D721Med (cell line): ENCODE measurements at regions not wholly inside any gene's neighbourhood (a gene's known extent, or its start where the extent isn't known, plus 50 kb on each side); places are given as distances from the start of the nearest gene placed in this dataset.

Experiments
- DNase-seq: peaks from one replicate; pipeline ENCODE4 v3.0.0; 2011; ENCODE audit warnings: low spot score; ENCODE audit not compliant: insufficient read length
- FAIRE-seq: peaks from 2 replicates; lab custom pipeline; 2011; peaks lifted over from hg19 to GRCh38; lab: Jason Lieb, UNC
- TF ChIP-seq, protein P1 (sequence below): IDR thresholded peaks from 2 replicates; pipeline ENCODE4 v1.5.1; 2012; ENCODE audit warnings: mild to moderate bottlenecking, control low read depth; ENCODE audit not compliant: insufficient read depth; ENCODE audit errors: missing control alignments

GRCh38 chrY:19055232-19056137, 281.9 kb upstream of the HSFY2 start:
- FAIRE-seq (no peak), DNase-seq (no peak)
- TF ChIP-seq, protein P1, sequence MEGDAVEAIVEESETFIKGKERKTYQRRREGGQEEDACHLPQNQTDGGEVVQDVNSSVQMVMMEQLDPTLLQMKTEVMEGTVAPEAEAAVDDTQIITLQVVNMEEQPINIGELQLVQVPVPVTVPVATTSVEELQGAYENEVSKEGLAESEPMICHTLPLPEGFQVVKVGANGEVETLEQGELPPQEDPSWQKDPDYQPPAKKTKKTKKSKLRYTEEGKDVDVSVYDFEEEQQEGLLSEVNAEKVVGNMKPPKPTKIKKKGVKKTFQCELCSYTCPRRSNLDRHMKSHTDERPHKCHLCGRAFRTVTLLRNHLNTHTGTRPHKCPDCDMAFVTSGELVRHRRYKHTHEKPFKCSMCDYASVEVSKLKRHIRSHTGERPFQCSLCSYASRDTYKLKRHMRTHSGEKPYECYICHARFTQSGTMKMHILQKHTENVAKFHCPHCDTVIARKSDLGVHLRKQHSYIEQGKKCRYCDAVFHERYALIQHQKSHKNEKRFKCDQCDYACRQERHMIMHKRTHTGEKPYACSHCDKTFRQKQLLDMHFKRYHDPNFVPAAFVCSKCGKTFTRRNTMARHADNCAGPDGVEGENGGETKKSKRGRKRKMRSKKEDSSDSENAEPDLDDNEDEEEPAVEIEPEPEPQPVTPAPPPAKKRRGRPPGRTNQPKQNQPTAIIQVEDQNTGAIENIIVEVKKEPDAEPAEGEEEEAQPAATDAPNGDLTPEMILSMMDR, result no peak

DNA sequence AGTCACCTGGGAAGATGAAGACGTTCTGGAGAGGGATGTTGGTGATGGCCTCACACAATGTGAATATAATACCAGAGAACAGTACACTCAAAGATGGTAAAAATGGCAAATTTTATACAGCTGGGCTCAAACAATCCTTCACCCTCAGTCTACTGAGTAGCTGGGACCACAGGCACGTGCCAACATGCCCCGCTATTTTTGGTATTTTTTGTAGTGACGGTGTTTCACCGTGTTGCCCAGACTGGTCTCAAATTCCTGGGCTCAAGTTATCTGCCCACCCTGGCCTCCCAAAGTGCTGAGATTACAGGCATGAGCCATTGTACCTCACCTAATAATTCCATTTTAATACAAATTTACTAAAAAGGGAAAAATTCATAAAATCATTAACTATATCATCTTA, 280.3 kb upstream of the HSFY2 start:
- no peak for FAIRE-seq

GRCh38 chrY:19051021-19051420, 277.5 kb upstream of the HSFY2 start:
- FAIRE-seq (no peak), DNase-seq (no peak)
- TF ChIP-seq, protein P1, result no peak

More for the DNA sequence above, 280.3 kb upstream of the HSFY2 start:
- TF ChIP-seq, protein P1, result no peak
- no peak for DNase-seq

DNA sequence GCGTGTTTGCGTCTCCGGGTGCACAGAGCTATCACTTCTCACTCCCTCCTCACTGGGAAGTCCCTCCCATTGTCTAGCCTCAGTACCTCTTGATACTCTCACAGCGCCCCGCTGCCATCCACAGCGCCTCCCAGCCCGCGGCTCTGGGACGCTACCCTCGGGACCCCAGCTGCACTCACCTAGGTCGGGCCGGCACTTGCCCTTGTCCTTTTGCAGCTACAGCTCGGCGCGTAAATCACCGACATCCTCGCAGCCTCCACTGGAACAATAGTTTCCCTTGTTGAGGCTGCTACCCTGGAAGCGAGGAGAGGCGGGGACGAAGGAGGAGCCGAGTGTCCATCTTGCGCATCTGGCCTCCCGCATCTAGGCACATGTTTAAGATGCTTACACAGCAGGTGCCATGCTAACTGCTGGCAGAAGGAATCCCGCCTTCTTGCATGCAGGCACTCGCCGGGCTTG, 269.5 kb upstream of the HSFY2 start:
- TF ChIP-seq, protein P1, result no peak
- no peak for DNase-seq
- FAIRE-seq, result no peak

DNA sequence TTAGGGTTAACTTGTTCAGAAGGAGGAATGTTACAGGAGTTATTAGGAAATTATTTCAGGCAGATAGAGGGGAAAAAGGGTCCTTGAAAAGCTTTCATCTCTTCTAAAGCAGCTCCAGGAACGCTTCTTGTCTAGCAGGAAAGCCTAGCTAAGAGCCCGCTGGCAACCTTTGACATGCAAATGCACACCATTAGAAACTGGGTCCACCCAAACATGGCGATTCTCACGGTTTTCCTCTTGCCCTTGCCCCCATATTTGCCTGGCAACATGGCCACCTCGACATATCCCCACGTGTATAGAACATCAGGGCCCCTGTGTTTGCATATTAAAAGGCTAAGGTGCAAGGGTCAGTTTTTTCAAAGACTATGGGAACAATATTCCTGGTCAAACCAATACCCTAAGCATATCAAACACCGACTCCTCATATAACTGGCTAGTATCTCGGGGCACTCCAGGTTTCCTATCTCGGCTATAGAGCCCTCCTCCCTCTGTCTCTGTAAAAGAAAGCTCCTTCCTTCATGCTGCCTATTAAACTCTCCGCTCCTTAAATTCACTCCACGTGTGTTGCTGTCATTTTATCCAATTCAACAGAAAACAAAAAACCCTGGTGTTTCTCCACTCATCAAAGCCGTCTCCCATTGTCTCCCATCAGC, 268.9 kb upstream of the HSFY2 start:
- TF ChIP-seq, protein P1, result no peak
- no peak for DNase-seq
- FAIRE-seq, result no peak

GRCh38 chrY:19026631-19027030, 253.1 kb upstream of the HSFY2 start:
- no peak for FAIRE-seq
- no peak for DNase-seq
- TF ChIP-seq, protein P1, result no peak
